GM23338 (cell line): ENCODE measurements at regions not wholly inside any gene's neighbourhood (a gene's known extent, or its start where the extent isn't known, plus 50 kb on each side); places are given as distances from the start of the nearest gene placed in this dataset.

ENCODE experiments used
- ATAC-seq: fragments of 200-7000 bp; cut with Tn5 transposase; 3 replicates; pipeline ENCODE4 v1.9.1; 2020
- DNase-seq: peaks from one replicate; pipeline ENCODE4 v3.0.0-alpha.2; 2015; ENCODE audit warnings: low spot score
- H2AFZ ChIP-seq: fragments of 200-600 bp; sonication (generic); 2 replicates; pipeline ENCODE4 v1.8.0; 2016; ENCODE audit warnings: antibody characterized with exemption, mild to moderate bottlenecking, moderate library complexity
- H3F3A ChIP-seq: fragments of 200-600 bp; sonication (generic); replicated peaks from 2 replicates; pipeline ENCODE4 v1.8.0; 2017; ENCODE audit warnings: antibody characterized with exemption, mixed run types, low read depth
- H3K27ac ChIP-seq: fragments of 200-600 bp; sonication (generic); 2 replicates; pipeline ENCODE4 v1.6.1; 2016; ENCODE audit warnings: low read depth
- H3K27me3 ChIP-seq: fragments of 200-600 bp; sonication (generic); 2 replicates; pipeline ENCODE4 v1.8.0; 2016; ENCODE audit warnings: mild to moderate bottlenecking, mixed run types, moderate library complexity; ENCODE audit not compliant: insufficient read depth
- H3K36me3 ChIP-seq: fragments of 200-600 bp; sonication (generic); 2 replicates; pipeline ENCODE4 v1.8.0; 2016; ENCODE audit warnings: mild to moderate bottlenecking; ENCODE audit not compliant: insufficient read depth
- H3K4me1 ChIP-seq: fragments of 200-600 bp; sonication (generic); 2 replicates; pipeline ENCODE4 v1.8.0; 2016; ENCODE audit warnings: mild to moderate bottlenecking, moderate library complexity; ENCODE audit not compliant: insufficient read depth
- H3K4me2 ChIP-seq: fragments of 200-600 bp; sonication (generic); 2 replicates; pipeline ENCODE4 v1.7.1; 2017; ENCODE audit warnings: mixed run types
- H3K4me3 ChIP-seq: fragments of 200-600 bp; sonication (generic); 2 replicates; pipeline ENCODE4 v1.6.1; 2016; ENCODE audit warnings: mixed run types
- H3K79me2 ChIP-seq: fragments of 200-600 bp; sonication (generic); replicated peaks from 2 replicates; pipeline ENCODE4 v1.8.0; 2017; ENCODE audit warnings: mild to moderate bottlenecking; ENCODE audit not compliant: insufficient read depth
- H3K9me2 ChIP-seq: fragments of 200-600 bp; sonication (generic); 2 replicates; pipeline ENCODE4 v1.8.0; 2017; ENCODE audit not compliant: insufficient read depth
- H4K20me1 ChIP-seq: fragments of 200-600 bp; sonication (generic); replicated peaks from 2 replicates; pipeline ENCODE4 v1.8.0; 2017; ENCODE audit warnings: mild to moderate bottlenecking; ENCODE audit not compliant: insufficient read depth
- H3K27ac Mint-ChIP-seq: 2 replicates; pipeline ENCODE4 v1.8.0; 2020; ENCODE audit warnings: inconsistent platforms, mild to moderate bottlenecking, moderate library complexity, mixed read lengths
- H3K27me3 Mint-ChIP-seq: 3 replicates; pipeline ENCODE4 v1.8.0; 2022; ENCODE audit warnings: low read depth, mild to moderate bottlenecking, moderate library complexity, mixed read lengths, inconsistent platforms; ENCODE audit not compliant: insufficient read depth, poor library complexity
- H3K36me3 Mint-ChIP-seq: 3 replicates; pipeline ENCODE4 v1.8.0; 2021; ENCODE audit warnings: low read depth, mild to moderate bottlenecking, inconsistent platforms, moderate library complexity, mixed read lengths
- H3K4me1 Mint-ChIP-seq: 3 replicates; pipeline ENCODE4 v1.8.0; 2020; ENCODE audit warnings: mild to moderate bottlenecking, inconsistent platforms, mixed read lengths
- H3K4me3 Mint-ChIP-seq: 3 replicates; pipeline ENCODE4 v1.8.0; 2021; ENCODE audit warnings: moderate library complexity, mild to moderate bottlenecking, inconsistent platforms, mixed read lengths
- H3K9me3 Mint-ChIP-seq: 3 replicates; pipeline ENCODE4 v1.8.0; 2020; ENCODE audit warnings: moderate library complexity, mild to moderate bottlenecking, inconsistent platforms, mixed read lengths
- EZH2phosphoT487 ChIP-seq: fragments of 200-600 bp; sonication (generic); IDR thresholded peaks from one replicate; pipeline ENCODE4 v1.8.1; 2018; ENCODE audit warnings: antibody characterized with exemption; ENCODE audit not compliant: unreplicated experiment
- NANOG ChIP-seq: IDR thresholded peaks from 2 replicates; pipeline ENCODE4 v1.6.1; 2016; ENCODE audit warnings: antibody characterized with exemption, borderline replicate concordance
- POLR2AphosphoS5 ChIP-seq: IDR thresholded peaks from 2 replicates; pipeline ENCODE4 v1.6.1; 2016; ENCODE audit warnings: antibody characterized with exemption, low read depth
- ZNF114 ChIP-seq: fragments of 250-450 bp; sonication (Bioruptor Pico); IDR thresholded peaks from 2 replicates; pipeline ENCODE4 v1.5.0; 2020; ENCODE audit warnings: mild to moderate bottlenecking, moderate library complexity
- ZNF331 ChIP-seq: fragments of 250-450 bp; sonication (Bioruptor Pico); IDR thresholded peaks from 2 replicates; pipeline ENCODE4 v1.5.0; 2020; ENCODE audit warnings: low read depth, mild to moderate bottlenecking, moderate library complexity
- ZNF462 ChIP-seq: fragments of 250-450 bp; sonication (Bioruptor Pico); IDR thresholded peaks from 2 replicates; pipeline ENCODE4 v1.5.0; 2020; ENCODE audit warnings: mild to moderate bottlenecking, moderate library complexity

- no peak for ATAC-seq
- H3K4me1 ChIP-seq: no peaks in the 10 kb centered on the region
- Mint-ChIP-seq H3K4me3 (no peak overlapping the region), H3K9me3 (no peaks in the 10 kb centered on the region), H3K36me3 (no peaks in the 10 kb centered on the region), H3K27ac (no peak overlapping the region), H3K4me1 (no peaks in the 10 kb centered on the region), H3K27me3 (no peaks in the 10 kb centered on the region)
- H3K4me3 ChIP-seq: no peak overlapping the region
- DNase-seq: no peak
- no peaks in the 10 kb centered on the region for H3F3A ChIP-seq
- no peak overlapping the region for H3K27ac ChIP-seq
- no peaks in the 10 kb centered on the region for H3K36me3 ChIP-seq
- H3K79me2 ChIP-seq: no peaks in the 10 kb centered on the region
- TF ChIP-seq NANOG (no peak), ZNF114 (no peak), ZNF462 (CRISPR knock-in tag) (no peak), EZH2phosphoT487 (no peak), ZNF331 (CRISPR knock-in tag) (no peak), POLR2AphosphoS5 (no peak)
- no peak overlapping the region for H3K4me2 ChIP-seq
- no peaks in the 10 kb centered on the region for H4K20me1 ChIP-seq
- no peak overlapping the region for H2AFZ ChIP-seq
- H3K9me2 ChIP-seq: no peaks in the 10 kb centered on the region; the same call in 1 of the 2 replicates
- no peaks in the 10 kb centered on the region for H3K27me3 ChIP-seq
Observed at GRCh38 chr11:30705913-30706675, 119.9 kb upstream of the MPPED2 start.

DNA sequence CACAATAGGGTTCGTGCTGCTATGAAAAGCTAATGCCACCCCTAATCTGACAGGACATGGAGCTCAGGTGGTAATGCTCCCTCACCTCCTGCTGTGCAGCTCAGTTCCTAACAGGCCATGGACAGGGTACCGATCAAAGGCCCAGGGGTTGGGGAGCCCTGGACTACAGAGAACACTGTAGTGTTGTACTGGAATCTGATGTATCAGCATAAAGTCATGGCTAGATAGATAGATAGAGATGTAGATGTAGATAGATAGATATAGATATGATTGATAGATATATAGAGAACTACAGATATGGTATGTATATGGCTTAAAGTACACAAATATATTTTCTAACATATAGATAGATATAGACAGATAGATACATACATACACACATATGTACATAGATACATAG, 112.3 kb upstream of the MPPED2 start:
- Histone ChIP-seq H3K4me2 (no peak overlapping the region), H4K20me1 (no peaks in the 10 kb centered on the region), H3K36me3 (no peaks in the 10 kb centered on the region), H3F3A (no peaks in the 10 kb centered on the region), H2AFZ (no peak overlapping the region), H3K27ac (no peak overlapping the region), H3K4me1 (no peaks in the 10 kb centered on the region), H3K4me3 (no peak overlapping the region), H3K79me2 (no peaks in the 10 kb centered on the region), H3K27me3 (no peaks in the 10 kb centered on the region), H3K9me2 (no peaks in the 10 kb centered on the region)
- no peak overlapping the region for H3K27ac Mint-ChIP-seq
- no peaks in the 10 kb centered on the region for H3K9me3 Mint-ChIP-seq
- no peak overlapping the region for H3K4me3 Mint-ChIP-seq
- no peaks in the 10 kb centered on the region for H3K36me3 Mint-ChIP-seq
- no peak for ATAC-seq
- DNase-seq: no peak
- no peaks in the 10 kb centered on the region for H3K4me1 Mint-ChIP-seq
- peaks cover 1% of the 10 kb centered on the region for H3K27me3 Mint-ChIP-seq
- no peak for TF ChIP-seq ZNF462 (CRISPR knock-in tag)
- no peak for TF ChIP-seq ZNF114
